GM19240 (cell line): ENCODE measurements at regions not wholly inside any gene's neighbourhood (a gene's known extent, or its start where the extent isn't known, plus 50 kb on each side); places are given as distances from the start of the nearest gene placed in this dataset.

Experiments used
- DNase-seq: peaks from one replicate; pipeline ENCODE4 v3.0.0; 2011; ENCODE audit warnings: low spot score; ENCODE audit not compliant: insufficient read length

- DNase-seq = no peak
Measured at GRCh38 chr5:93008502-93009207, 572.4 kb downstream of the NR2F1-AS1 start.

DNA sequence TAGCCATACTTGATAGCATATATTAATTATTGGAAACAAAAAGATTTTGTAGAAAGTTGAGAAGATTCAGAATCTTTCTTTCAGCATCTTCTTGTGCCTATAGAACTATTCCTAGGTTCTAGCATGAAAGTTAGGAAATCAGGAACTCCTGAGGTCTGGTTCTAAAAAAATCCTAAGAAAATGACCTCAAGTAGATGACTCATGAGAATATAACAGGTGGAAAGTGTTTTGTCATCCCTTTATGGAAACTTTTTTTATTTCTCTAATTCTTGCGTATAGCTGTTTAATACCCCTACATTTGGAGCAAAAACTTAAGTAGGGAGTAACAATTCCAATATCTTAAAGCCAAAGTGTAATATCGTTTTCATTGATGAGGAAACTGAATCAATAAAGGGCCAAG is 574.1 kb downstream of the NR2F1-AS1 start:
- no peak for DNase-seq

DNA sequence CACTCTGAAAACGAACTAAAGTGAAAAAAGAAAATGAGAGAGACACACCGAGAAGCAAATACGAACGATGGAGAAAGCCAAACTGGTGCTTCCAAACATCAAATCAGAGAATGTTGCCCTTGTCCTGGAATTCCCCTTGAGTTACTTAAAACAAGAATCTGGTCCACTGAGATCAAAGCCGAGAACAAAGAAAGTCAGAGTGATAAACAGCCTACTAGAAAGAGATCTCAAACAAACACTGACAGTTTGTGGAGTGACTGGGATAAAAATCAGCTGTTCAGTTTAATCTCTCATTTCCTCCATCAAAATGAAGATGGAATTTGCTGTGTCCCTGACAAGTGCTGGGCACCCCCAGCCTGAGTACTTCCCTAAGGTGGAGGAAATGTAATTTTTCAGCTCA is 582.6 kb downstream of the NR2F1-AS1 start:
- no peak for DNase-seq

GRCh38 chr5:92994392-92994791 is 586.6 kb downstream of the NR2F1-AS1 start:
- no peak for DNase-seq

GRCh38 chr5:92992073-92992472 is 588.9 kb downstream of the NR2F1-AS1 start:
- DNase-seq = no peak

DNA sequence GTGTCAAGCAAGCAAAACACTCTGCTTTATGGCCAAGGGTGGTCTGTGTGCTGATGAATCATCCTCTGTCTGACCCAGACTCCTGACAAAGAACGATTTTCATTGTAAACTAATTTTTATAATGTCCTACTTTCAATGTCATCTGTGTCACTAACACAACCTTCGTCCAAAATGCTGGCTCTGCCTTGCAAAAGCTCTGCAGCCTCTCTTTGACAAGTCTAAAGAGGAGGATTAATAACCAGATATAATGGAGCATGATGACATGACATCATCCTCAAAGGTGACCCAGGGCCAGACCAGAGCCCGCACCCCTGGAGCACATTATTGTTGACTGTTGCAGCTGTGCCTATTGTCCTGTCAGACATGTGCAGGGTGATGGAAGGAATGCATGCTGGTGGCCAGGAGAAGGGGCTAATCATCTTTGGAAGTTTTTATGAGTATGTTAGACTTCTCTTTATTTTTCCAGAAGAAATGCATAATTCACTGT is 589.4 kb downstream of the NR2F1-AS1 start:
- DNase-seq = no peak

DNA sequence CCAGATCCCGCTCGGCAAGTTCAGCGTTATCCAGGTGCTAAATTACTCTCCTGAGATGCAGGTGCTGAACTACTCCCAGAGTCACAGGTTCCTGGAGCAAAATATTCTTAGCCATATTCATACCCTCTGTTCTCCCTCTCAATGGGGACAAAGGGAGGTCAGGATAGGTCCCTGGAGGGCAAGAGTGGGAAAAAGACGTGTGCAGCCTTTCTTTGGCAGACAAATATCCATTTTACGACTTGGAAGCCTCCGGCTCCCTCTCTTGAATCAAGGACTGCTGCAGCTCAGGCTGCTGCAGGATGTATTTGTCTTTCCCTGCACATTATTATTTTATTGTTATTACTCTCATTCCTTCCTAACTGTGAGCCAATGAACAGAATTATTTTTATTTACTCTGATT is 590.2 kb downstream of the NR2F1-AS1 start:
- DNase-seq = no peak

DNA sequence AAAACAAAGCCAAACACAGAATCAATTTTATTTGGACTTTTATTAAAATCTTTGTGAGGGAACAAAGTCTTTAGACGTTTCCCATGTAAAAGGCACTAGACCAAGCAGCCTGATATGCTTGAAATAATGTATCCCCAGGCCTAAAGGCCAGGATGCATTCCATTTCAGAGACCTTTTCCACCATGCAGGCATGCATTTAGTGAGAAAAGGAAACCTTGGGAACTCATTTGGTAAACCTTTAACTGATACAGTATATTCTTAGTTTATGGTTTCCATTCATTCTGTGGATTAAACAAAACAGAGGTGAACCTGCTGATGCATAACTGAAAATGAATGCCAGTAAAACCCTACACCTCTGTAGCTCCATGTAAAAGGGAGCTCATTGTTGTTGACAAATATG is 600.0 kb downstream of the NR2F1-AS1 start:
- no peak for DNase-seq

DNA sequence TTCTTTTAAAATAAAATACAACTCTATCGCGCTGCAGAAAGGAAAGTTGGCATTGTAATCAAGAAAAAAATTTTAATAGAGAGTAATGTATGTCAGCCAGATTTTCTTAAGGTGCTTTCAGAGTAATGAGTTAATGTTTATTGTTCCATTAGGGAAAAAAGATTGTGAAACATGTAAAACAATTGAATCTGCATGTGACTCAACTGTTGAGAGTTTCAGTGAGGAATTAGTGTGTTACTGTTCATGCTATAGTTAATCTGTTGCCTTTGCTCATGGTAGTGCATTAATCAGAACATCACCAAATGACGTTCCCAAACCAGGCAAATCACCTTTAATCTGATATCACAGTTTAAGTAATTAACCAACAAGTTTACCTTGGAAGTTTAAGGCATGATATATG is 600.5 kb downstream of the NR2F1-AS1 start:
- no peak for DNase-seq

GRCh38 chr5:92979716-92980115 is 601.3 kb downstream of the NR2F1-AS1 start:
- DNase-seq = no peak

DNA sequence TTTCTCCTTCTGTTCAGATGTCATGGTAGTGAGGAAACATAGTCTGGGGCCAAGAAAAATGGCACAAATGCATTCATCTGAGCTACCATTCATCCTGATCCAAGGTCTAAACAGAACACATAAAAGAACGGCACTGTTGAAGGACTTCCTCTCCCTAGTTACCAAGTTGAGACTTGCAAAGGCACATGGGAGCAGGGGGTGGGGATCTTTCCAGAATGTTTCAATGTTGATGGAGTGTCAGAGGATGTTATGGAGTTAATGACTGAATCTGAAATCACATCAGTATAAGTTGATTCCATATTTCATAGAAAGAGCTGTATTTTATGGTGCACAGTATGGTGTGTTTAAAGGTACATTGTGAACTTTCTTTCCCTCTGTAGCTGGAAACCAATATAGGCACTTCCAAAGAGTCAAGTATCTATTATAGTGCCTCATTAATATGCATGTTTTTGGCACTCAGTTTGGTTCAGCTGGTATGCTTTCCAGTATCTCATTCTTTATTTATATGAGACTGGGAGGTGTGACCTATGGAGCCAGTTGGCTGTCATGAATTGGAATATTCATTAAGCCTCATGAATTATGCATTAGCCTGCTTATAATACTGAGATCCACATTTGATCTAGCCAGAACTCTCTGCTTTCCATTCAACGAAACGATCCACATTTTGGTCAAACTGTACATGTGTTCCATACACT is 603.0 kb downstream of the NR2F1-AS1 start:
- no peak for DNase-seq

GRCh38 chr5:92976156-92976555 is 604.9 kb downstream of the NR2F1-AS1 start:
- no peak for DNase-seq

DNA sequence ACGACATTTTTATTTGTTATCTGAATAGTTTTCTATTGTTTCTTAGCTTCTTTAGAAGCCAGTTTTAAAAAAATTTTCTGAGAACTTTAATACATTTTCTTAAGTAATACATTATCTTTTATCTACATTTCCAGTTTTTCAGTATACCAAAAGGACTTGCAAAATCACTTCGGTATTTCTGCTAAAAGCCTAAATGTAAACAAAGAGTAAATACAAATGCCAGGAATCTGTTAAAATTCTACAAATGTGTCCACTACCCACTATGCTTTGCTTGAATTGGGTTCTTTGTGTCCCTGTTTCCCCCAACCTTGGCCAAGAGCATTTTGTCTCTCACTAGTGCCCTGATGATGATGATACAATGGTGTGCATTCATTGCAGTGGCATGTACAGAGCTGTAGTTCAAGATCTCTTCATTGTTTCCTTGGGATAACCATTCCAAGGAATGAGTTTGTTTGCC is 611.2 kb downstream of the NR2F1-AS1 start:
- DNase-seq = no peak

- no peak for DNase-seq
Measured at GRCh38 chr5:92969191-92969780, 611.7 kb downstream of the NR2F1-AS1 start.

- no peak for DNase-seq
Measured at GRCh38 chr5:92963800-92964199, 617.2 kb downstream of the NR2F1-AS1 start.

DNA sequence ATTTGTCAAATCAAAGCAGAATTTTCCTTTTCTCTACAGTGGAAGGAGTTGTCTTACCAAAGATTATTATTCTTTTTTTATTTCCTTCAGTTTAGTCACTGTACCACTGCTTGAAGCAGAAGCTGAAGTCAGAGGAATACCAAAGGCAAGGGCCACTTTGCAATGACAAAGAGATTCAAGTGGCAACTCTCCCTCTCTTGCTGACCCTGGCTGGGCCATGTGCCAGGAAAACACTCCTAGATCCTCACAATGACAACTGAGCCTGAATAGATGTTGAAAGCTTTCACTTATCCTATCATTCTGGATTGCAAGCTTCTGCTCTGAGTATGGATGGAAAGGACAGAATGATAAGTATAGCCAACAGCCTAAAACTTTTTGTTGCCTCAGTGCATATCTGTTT is 618.3 kb downstream of the NR2F1-AS1 start:
- DNase-seq = no peak

GRCh38 chr5:92956886-92957285 is 624.1 kb downstream of the NR2F1-AS1 start:
- DNase-seq = no peak

DNA sequence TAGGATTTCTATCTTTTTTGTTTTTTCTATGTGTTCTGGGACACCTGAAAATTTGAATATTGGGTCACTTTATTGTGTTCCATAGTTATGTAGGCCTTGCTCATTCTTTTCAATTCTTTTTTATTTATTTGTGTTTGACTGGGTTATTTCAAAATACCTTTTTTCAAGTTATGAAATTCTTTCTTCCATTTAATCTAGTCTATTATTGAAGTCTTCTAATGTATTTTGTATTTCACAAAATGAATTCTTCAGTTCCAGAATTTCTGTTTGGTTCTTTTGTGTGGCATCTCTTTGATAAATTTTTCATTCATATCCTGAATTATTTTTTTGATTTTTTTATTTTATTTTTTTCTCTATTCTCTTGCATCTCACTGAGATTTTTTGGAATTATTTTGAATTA is 628.8 kb downstream of the NR2F1-AS1 start:
- DNase-seq = no peak

DNA sequence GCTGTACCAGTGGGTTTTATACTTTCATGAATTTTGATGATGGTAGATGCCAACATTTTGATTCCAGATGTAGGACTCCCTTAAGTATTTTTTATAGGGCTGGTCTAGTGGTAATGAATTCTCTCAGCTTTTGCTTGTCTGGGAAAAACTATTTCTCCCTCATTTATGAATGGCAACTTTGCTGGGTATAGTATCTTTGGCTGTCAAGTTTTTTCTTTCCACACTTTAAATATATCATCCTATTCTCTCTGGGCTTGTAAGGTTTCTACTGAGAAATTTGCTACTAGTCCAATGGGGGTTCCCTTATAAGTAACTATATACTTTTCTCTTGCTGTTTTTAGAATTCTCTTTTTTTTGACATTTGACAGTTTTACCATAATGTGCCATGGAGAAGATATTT is 629.3 kb downstream of the NR2F1-AS1 start:
- no peak for DNase-seq

DNA sequence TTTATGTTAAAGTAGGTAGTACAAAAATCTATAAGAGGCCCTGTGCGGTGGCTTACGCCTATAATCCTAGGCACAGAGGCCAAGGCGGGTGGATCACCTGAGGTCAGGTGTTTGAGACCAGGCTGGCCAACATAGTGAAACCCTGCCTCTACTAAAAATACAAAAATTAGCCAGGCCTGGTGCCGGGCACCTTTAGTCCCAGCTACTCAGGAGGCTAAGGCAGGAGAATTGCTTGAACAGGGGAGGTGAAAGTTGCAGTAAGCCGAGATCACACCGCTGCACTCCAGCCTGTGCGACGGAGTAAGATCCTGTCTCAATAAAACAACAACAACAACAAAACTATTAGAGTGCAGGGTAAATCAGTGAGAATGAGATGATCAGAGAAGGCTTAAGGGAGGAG is 634.5 kb downstream of the NR2F1-AS1 start:
- DNase-seq = no peak

- DNase-seq = no peak
Measured at GRCh38 chr5:92945605-92946097, 635.4 kb downstream of the NR2F1-AS1 start.

DNA sequence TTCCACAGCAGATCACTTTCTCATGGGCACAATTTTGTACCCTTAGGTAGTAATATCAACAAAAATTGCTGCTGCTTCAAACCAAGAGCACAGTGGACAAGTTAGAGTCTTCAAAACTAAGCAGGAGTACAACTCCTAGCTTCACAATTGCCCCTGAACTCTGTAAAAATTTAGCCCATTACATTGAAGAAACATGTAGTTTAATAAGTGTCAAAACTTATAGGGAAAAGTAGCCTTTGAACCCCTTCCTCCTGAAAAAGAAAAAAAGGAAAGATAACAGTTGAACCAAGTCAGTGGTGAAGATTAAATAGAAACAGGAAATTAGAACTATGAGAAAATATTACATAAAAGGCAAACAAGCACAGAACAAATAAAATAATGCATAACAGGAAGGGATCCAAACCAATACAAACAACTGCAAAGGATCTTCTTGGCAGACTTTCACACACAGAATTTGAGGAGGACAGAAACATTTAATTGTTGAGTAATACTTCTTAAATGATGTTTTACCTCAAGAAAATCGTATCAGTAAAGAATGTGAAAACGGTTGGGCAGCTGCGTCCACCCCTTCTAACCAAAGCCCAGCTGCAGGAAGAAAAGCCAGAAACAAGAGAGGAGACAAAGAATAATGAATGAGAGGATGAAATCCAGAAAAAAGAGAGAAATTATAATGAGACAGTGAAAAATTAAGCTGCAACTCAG is 636.0 kb downstream of the NR2F1-AS1 start:
- no peak for DNase-seq
